ENCODE measurements at regions not wholly inside any gene's neighbourhood (a gene's known extent, or its start where the extent isn't known, plus 50 kb on each side); places are given as distances from the start of the nearest gene placed in this dataset.

- Histone ChIP-seq H3K27ac (ENCODE audit: low read length) (peak overlapping the region; percentile 55), H3K9me2 (ENCODE audit: insufficient read depth, low read length) (no peaks in the 10 kb centered on the region), H3K36me3 (ENCODE audit: insufficient read depth, low read length) (no peaks in the 10 kb centered on the region), H3K4me2 (ENCODE audit: low read length) (no peak overlapping the region), H3F3A (ENCODE audit: insufficient read depth, low read length, poor library complexity, severe bottlenecking) (no peaks in the 10 kb centered on the region), H3K9ac (ENCODE audit: low read length) (peak overlapping the region; percentile 10), H3K27me3 (ENCODE audit: insufficient read depth, low read depth, low read length) (no peaks in the 10 kb centered on the region), H4K20me1 (ENCODE audit: insufficient read depth) (no peaks in the 10 kb centered on the region), H3K79me2 (replicated peaks; ENCODE audit: insufficient read depth, low read length) (no peaks in the 10 kb centered on the region), H3K4me3 (ENCODE audit: low read length) (no peak overlapping the region), H3K9me3 (ENCODE audit: low read length) (no peaks in the 10 kb centered on the region), H2AFZ (ENCODE audit: low read depth, low read length) (no peak overlapping the region)
- TF ChIP-seq MXI1 (conservative IDR thresholded peaks at IDR 0.05; ENCODE audit: poor library complexity, severe bottlenecking) (no peak), TAF1 (IDR thresholded peaks at IDR 0.05; ENCODE audit: low read depth) (no peak), REST (IDR thresholded peaks at IDR 0.05; ENCODE audit: borderline replicate concordance) (peak; percentile 77), CTCF (IDR thresholded peaks at IDR 0.05; ENCODE audit: poor library complexity, severe bottlenecking) (no peak), POLR2AphosphoS5 (IDR thresholded peaks at IDR 0.05) (peak; percentile 33), RAD21 (conservative IDR thresholded peaks at IDR 0.05) (peak; percentile 46), EZH2 (IDR thresholded peaks at IDR 0.05; ENCODE audit: borderline replicate concordance, insufficient read depth, low read length, poor library complexity, severe bottlenecking) (no peak), SMC3 (conservative IDR thresholded peaks at IDR 0.05; ENCODE audit: poor library complexity) (peak; percentile 44), EP300 (conservative IDR thresholded peaks at IDR 0.05; ENCODE audit: poor library complexity, severe bottlenecking) (peak; percentile 35)
Observed at GRCh38 chr5:72608297-72608696, 101.1 kb upstream of the ZNF366 start.

GRCh38 chr5:72607381-72607780 lies 100.2 kb upstream of the ZNF366 start:
- Histone ChIP-seq H3K9me2 (ENCODE audit: insufficient read depth, low read length) (no peaks in the 10 kb centered on the region), H3K27me3 (ENCODE audit: insufficient read depth, low read depth, low read length) (no peaks in the 10 kb centered on the region), H3K4me3 (ENCODE audit: low read length) (no peak overlapping the region), H3K79me2 (replicated peaks; ENCODE audit: insufficient read depth, low read length) (no peaks in the 10 kb centered on the region), H4K20me1 (ENCODE audit: insufficient read depth) (no peaks in the 10 kb centered on the region), H3K27ac (ENCODE audit: low read length) (peak overlapping the region; percentile 55), H3F3A (ENCODE audit: insufficient read depth, low read length, poor library complexity, severe bottlenecking) (no peaks in the 10 kb centered on the region), H3K36me3 (ENCODE audit: insufficient read depth, low read length) (no peaks in the 10 kb centered on the region), H2AFZ (ENCODE audit: low read depth, low read length) (no peak overlapping the region), H3K4me2 (ENCODE audit: low read length) (no peak overlapping the region), H3K9ac (ENCODE audit: low read length) (no peak overlapping the region), H3K9me3 (ENCODE audit: low read length) (no peaks in the 10 kb centered on the region)
- TF ChIP-seq CTCF (IDR thresholded peaks at IDR 0.05; ENCODE audit: poor library complexity, severe bottlenecking) (no peak), RAD21 (conservative IDR thresholded peaks at IDR 0.05) (no peak), REST (IDR thresholded peaks at IDR 0.05; ENCODE audit: borderline replicate concordance) (no peak), TAF1 (IDR thresholded peaks at IDR 0.05; ENCODE audit: low read depth) (no peak), MXI1 (conservative IDR thresholded peaks at IDR 0.05; ENCODE audit: poor library complexity, severe bottlenecking) (no peak), EP300 (conservative IDR thresholded peaks at IDR 0.05; ENCODE audit: poor library complexity, severe bottlenecking) (no peak), EZH2 (IDR thresholded peaks at IDR 0.05; ENCODE audit: borderline replicate concordance, insufficient read depth, low read length, poor library complexity, severe bottlenecking) (no peak)

All from neural cell (in vitro differentiated cells).